ENCODE measurements at regions not wholly inside any gene's neighbourhood (a gene's known extent, or its start where the extent isn't known, plus 50 kb on each side); places are given as distances from the start of the nearest gene placed in this dataset.

- TF ChIP-seq SIN3A (IDR thresholded peaks at IDR 0.05; ENCODE audit: borderline replicate concordance, insufficient read depth, low read length) (no peak), REST (IDR thresholded peaks at IDR 0.05; ENCODE audit: insufficient read depth in 1 of 2, low read depth in 2 of 2, low read length in 2 of 2) (no peak), TAF1 (IDR thresholded peaks at IDR 0.05; ENCODE audit: borderline replicate concordance, insufficient read depth, low read length) (no peak), FOXP2 (optimal IDR thresholded peaks at IDR 0.05; ENCODE audit: borderline replicate concordance, extremely low read depth, extremely low read length, insufficient read depth) (no peak), POLR2AphosphoS5 (IDR thresholded peaks at IDR 0.05; ENCODE audit: low read depth, low read length) (no peak)
These were observed 63.8 kb upstream of the CHORDC1 start for GRCh38 chr11:90286640-90287039.

- no peak for TF ChIP-seq SIN3A (IDR thresholded peaks at IDR 0.05; ENCODE audit: borderline replicate concordance, insufficient read depth, low read length)
- no peak for TF ChIP-seq REST (IDR thresholded peaks at IDR 0.05; ENCODE audit: insufficient read depth in 1 of 2, low read depth in 2 of 2, low read length in 2 of 2)
- TF ChIP-seq TAF1 (IDR thresholded peaks at IDR 0.05; ENCODE audit: borderline replicate concordance, insufficient read depth, low read length), result no peak
- TF ChIP-seq FOXP2 (optimal IDR thresholded peaks at IDR 0.05; ENCODE audit: borderline replicate concordance, extremely low read depth, extremely low read length, insufficient read depth), result no peak
- no peak for TF ChIP-seq POLR2AphosphoS5 (IDR thresholded peaks at IDR 0.05; ENCODE audit: low read depth, low read length)
These were observed 61.3 kb upstream of the CHORDC1 start for GRCh38 chr11:90284171-90284570.

- TF ChIP-seq POLR2AphosphoS5 (IDR thresholded peaks at IDR 0.05; ENCODE audit: low read depth, low read length), result no peak
- TF ChIP-seq REST (IDR thresholded peaks at IDR 0.05; ENCODE audit: insufficient read depth in 1 of 2, low read depth in 2 of 2, low read length in 2 of 2), result no peak
- no peak for TF ChIP-seq TAF1 (IDR thresholded peaks at IDR 0.05; ENCODE audit: borderline replicate concordance, insufficient read depth, low read length)
- no peak for TF ChIP-seq SIN3A (IDR thresholded peaks at IDR 0.05; ENCODE audit: borderline replicate concordance, insufficient read depth, low read length)
These were observed 51.5 kb upstream of the CHORDC1 start for GRCh38 chr11:90274362-90274761.
